ENCODE measurements at regions not wholly inside any gene's neighbourhood (a gene's known extent, or its start where the extent isn't known, plus 50 kb on each side); places are given as distances from the start of the nearest gene placed in this dataset.

DNA sequence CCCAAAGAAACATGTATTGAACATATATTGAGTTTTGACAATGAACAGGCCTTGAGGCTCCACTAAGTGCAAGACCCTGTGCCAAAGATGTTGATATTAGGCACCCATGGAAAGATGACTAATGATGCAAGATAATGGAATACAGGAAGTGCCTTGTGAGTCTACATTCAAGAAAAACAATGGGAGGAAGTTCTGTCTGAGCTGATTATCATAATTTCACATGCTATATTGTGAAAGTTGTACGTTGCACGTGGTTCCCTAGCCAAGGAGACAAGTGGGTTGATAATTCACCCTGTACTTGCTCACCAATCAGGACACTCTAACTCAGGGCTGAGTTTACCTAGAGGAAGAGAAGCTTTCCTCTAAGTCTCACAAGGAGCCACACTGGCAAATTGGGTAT is 186.9 kb upstream of the STAC start:
- TF ChIP-seq, protein P1, sequence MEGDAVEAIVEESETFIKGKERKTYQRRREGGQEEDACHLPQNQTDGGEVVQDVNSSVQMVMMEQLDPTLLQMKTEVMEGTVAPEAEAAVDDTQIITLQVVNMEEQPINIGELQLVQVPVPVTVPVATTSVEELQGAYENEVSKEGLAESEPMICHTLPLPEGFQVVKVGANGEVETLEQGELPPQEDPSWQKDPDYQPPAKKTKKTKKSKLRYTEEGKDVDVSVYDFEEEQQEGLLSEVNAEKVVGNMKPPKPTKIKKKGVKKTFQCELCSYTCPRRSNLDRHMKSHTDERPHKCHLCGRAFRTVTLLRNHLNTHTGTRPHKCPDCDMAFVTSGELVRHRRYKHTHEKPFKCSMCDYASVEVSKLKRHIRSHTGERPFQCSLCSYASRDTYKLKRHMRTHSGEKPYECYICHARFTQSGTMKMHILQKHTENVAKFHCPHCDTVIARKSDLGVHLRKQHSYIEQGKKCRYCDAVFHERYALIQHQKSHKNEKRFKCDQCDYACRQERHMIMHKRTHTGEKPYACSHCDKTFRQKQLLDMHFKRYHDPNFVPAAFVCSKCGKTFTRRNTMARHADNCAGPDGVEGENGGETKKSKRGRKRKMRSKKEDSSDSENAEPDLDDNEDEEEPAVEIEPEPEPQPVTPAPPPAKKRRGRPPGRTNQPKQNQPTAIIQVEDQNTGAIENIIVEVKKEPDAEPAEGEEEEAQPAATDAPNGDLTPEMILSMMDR (IDR thresholded peaks at IDR 0.05) = no peak
- TF ChIP-seq EP300 (IDR thresholded peaks at IDR 0.05) = peak in 2 of 4 donors; percentile 28 to 58
- TF ChIP-seq POLR2AphosphoS5 (IDR thresholded peaks at IDR 0.05) = peak in 1 of 2 donors; percentile 10
- no peak for TF ChIP-seq POLR2A (IDR thresholded peaks at IDR 0.05)

Data from upper lobe of left lung (tissue), 4 donors.